ENCODE measurements at regions not wholly inside any gene's neighbourhood (a gene's known extent, or its start where the extent isn't known, plus 50 kb on each side); places are given as distances from the start of the nearest gene placed in this dataset.
A peak's percentile ranks its signal among the peaks of the same experiment; 100 is the strongest.
"Not testable (repeated sequence)": the region's sequence is repeated elsewhere in the genome, so short reads cannot be mapped to it uniquely, and the experiment has no call there.

DNA sequence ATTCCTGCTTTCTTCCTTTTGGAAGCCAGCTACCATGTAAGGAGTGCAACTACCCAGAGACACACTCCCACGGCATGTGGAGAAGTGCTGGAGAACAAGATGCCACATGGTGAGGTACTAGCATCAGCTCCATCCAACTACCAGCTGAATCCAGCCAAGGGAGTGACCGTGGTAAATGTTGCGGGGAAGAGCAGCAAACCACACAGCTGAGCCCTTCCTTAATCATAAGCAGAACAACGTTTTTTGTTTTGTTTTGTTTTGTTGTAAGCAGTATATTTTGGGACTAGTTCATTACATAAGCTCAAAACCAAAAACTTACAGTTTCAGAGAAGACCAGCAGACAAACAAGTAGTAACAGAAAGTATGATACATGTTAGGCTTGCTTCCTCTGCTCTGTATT lies 212.6 kb upstream of the ATP10A start:
- DNase-seq (ENCODE audit: low spot score), result no peak

DNA sequence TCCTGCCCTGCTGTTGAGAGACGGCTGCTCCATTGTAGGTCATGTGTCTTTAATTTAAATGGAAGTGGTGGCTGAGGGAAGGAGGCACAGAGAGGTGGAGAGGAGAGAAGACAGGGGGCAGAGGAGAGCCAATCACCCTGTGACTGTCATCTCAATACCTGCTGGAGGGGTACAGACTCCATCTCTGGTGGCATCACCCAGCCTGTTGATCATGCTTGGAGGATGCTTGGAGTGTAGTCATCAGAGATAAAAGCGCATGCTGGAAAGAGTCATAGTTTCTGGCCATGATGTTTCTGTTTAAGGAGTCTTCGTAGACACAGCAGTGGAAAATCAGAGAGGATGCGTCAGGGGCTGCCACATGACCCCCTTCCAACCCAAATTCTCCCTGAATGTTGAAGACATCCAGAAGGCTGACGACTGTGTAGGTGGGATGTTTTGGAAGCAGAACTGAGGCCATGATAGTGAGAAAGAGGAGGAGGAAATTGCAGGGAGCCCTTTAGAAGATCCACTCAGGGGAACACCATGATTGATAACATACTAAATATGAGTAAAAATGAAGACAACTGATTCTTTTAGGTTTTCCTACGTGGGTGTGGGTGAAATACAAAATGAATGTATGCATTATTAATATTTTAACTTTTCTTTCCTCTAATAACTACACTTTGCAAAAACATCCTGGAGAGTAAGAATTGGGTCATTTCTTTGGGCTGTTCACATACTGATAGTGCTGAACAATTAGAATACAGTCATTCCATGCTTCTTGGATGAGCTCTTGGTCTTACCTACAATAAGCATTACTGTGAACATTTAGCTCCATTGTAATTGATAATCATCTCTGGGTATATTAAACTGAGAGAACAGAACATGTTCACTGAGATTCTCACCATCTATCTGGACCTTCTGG lies 210.6 kb upstream of the ATP10A start:
- DNase-seq (ENCODE audit: low spot score), result no peak

DNA sequence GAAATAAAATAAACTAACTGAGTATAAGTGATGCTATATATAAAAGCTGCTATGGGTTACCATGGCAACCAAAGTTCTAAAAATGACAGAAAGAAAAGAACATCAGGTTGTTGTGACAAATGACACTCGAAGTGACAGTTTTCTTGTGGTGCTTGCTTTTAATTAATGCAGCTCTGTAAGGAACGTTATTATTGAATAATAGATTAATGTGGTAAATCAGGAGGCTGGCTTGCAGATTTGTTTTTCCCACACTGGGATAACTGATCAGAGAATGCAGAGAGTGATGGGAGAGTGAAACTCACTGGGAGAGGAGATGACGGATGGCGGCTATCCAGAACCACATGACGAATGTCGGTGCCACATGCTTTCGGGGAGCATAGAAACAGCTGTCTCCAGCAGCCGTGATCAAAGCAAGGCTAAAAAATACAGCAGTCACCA lies 207.0 kb upstream of the ATP10A start:
- no peak for DNase-seq (ENCODE audit: low spot score)

DNA sequence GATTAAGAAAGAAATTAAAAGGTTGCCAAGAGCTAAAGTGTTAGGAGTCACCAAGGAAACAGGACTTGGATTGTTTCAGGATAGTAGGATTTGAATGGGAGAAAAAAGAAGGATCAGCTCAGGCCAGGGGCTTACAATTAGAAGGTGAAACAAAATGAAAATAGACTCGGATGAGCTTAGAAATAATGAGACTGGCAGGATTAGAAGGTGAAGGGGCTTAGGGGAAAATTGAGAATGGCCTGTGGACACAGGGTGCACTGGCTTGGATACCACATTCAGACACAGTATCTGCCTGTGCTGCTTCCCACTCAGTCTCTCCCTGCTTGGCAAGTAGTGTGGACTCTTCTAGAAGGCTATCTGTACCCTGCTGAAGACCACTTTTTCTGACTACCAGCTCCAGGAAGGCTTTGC lies 206.1 kb upstream of the ATP10A start:
- DNase-seq (ENCODE audit: low spot score), result no peak

DNA sequence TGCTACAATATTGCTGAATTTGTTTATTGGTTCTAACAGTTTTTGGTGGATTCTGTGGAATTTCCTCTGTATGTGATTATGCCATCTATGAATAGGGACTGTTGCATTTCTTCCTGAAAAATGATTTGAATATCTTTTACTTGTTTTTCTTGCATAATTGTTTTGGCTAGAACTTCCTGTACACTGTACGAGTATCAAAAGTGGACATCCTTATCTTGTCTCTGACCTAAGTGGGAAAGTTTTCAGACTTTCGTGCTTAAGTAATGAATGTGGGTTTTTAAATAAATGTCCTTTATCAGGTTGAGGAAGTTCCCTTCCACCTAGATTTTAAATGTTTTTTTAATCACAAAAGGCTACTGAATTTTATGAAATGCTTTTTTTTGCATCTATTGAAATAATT lies 203.8 kb upstream of the ATP10A start:
- DNase-seq (ENCODE audit: low spot score), result no peak

DNA sequence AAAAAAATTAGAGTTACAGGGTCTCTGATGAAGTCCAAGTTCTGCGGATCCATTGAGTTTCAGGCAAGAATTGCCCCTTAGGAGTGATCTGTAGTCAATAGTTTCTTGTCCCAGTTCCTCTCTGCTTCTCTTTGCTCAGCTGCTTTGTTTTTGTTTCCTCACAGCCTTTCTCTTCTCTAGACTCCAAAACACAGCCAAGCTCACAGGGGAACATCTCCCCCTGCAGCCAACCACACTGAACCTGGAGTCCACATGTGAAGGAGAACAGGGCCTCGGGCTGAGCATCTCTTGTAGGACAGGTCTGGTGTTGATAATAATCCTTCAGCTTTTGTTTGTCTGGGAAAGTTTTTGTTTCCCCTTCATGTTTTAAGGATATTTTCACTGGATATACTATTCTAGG lies 202.6 kb upstream of the ATP10A start:
- no peak for DNase-seq (ENCODE audit: low spot score)

DNA sequence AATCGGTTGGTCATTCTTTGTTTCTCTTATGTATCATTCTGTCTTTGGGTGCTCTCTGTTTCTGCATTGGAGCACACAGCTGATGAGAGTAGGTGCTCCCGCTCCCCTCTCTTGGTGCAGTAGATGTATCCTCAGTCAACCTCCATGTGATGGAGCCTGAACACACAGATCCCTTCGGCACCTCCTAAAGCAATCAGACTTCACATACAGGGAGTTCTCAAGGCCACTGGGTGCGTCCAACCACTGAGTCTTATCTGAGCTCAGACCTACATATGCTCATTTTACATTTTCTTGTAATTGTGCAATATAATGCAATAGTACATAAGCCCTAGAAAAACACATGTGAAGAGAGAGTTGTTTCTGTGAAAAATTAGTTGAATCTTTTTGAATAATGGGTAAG lies 198.1 kb upstream of the ATP10A start:
- DNase-seq (ENCODE audit: low spot score), result no peak

DNA sequence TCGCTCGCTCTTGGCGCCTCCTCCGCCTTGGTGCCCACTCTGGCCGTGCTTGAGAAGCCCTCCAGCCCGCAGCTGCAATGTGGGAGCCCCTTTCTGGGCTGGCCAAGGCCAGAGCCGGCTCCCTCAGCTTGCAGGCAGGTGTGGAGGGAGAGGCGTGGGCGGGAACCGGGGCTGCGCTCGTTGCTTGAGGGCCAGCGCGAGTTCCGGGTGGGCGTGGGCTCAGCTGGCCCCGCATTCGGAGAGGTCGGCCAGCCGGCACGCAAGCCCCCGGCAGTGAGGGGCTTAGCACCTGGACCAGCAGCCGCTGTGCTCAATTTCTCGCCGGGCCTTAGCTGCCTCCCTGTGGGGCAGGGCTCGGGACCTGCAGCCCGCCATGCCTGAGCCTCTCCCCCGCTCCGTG lies 193.6 kb upstream of the ATP10A start:
- not testable (repeated sequence) for DNase-seq (ENCODE audit: low spot score)

DNA sequence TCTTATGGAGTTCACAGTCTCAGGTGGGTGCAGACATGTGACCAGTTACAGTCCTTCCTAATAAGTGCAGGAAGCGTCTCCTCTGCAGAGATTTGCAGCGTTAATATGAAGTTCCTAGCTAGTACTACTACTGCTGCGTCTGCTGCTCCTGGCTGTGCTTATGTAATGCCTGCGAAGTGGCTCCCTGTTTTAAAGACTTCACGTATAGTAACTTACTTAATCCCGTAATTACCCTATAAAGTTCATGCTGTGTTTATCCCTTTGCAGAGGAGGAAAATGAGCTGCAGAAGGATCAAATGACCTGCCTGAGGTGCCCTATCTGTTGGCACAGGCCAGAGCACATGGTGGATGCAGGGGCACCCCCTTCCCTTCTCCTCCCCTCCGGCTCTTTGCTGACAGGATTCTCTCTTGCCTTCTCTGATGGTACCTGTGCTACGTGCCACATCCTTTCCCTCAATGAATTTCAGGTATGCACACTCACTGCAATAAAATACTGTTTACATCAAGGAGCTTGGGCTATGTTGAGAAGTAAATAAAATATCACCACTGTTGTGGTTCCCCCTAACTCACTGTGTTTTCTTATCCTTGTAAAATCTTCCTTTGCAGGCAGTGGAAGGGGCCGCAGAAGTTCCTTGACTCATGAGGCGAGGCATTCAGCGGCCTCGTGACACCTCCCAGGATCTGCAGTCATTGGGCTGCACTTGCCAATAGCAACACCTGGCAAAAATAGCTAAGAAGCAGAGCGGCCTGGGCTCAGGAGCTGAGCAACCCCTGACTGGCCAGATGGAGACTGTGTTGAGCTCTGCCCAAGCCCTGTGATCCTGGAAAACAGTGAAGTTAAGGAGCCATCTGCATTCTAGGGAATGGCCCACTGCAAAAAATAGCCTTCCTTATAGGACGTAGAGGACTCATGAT lies 188.9 kb upstream of the ATP10A start:
- DNase-seq (ENCODE audit: low spot score), result peak; percentile 86

DNA sequence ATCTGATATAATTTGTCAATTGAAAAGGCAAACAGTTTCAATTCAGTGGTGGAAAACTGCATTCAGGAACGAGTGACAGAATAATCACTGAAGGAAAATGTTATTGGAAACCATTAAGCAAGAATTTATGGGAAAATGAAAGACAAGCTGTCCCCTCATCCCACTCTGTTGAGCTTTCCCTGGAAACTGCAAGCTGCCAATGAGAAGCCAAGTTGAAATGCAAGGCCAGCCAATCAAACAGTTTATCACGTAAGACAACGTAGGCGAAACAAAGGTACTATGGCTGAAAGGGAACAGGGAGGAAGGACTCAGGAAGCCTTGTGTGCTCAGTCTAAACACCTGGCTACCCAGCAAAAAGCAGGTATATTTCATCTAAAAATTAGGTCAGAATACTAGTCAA lies 187.9 kb upstream of the ATP10A start:
- no peak for DNase-seq (ENCODE audit: low spot score)

DNA sequence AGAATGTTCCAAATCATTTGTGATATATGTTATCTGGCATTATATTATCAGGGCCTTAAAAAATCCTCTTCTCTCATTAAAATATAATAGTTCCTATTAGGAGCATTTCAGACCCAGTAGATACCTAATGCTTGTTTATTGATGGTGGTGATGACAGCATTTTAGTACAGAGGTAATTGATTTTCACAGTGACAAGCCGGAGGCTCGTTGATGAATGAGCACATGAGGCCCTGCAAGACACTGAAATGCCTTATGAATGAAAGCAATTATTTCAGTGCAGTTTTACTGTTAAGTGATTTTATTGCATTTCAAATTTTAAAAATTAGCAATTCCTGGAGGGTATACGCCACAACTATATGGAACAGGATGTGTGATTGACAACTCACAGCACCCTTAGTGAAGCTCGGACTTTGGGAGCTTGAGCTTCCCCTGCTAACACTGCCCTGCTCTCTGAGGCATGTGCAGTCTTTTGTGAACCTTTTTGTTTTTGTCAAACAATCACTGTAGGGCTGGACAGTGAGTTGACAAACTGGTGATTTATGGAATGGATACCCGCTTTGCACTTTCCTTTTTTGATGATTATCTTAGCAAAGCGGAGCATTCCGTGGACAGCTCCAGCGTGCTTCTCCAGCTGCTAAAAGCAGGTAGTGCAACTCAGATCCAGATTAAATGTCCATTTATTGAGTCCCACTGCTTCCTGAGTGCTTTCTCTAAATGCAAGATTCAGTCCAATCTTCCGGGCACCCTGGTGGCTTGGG lies 187.0 kb upstream of the ATP10A start:
- DNase-seq (ENCODE audit: low spot score), result no peak

DNA sequence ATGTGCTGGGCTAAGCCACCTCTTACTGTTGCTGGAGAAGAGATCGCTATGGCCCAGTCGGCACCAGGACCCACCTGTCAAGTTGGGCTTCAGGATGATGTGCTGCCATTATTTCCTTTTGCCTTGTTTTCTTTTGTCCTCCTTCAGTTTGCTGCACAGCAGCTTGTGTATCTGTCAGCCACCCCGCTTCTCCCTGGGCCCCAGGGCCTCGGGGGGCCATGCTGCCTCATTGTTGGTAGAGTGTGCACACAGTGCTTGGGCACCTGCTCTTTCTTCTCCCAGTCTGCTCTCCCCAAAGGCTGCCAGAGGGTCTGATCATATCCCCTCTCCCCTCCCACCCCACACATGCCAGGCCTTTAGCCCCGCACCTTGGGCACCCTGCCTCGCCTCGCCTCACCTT lies 185.5 kb upstream of the ATP10A start:
- no peak for DNase-seq (ENCODE audit: low spot score)

DNA sequence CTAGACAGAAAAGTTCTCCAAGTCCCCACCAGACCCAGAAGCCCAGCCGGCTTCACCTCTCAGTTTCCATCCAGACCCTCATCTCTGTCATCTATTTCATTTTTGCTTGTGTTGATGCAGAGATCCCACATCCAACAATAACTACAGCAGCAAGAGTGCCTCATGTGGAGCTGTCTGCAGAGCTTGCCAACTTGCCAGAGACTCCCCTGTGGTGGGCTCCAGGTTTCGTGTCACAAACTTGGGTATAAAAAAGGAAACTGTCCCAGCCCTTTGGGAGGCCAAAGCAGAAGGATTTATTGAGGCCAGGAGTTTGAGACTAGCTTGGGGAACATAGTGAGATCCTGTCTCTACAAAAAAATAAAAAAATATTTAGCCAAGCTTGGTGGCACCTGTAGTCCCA lies 182.4 kb upstream of the ATP10A start:
- no peak for DNase-seq (ENCODE audit: low spot score)

DNA sequence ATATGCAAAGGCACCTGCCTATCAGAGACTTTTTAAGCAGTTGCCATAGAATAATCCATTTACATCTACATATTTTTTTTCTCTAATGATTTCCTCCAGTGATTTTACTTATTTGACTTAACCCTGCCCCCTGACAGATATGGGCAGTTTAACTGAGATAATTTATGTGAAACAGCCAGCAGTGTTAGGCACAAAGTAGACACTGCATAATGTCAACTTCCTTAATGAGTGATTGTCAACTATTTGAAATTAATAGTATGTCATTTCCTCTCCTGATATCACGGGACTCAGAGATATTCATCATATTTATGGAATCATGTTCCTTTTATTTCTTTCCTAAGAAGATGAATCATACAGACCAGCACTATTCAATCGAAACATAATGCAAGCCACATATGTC lies 179.9 kb upstream of the ATP10A start:
- no peak for DNase-seq (ENCODE audit: low spot score)

DNA sequence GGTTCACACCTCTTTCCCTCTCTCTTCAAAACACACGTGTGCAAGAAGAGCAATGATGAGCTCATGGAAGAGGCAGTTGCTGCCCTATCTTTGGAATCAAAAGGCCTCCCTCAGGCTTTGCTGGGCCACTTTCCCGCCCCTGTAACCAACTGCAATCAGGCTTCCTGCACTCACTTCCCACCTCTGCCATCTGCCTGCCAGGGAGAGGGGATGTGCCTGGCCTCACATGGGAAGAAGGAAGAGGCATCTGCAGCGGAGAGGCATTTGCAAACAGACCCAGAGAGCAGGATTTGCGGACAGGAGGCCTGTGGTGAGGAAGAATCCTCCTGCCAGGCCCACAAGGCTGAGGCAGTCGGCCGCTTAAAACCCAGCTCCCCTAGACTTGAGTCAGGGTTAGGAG lies 175.6 kb upstream of the ATP10A start:
- no peak for DNase-seq (ENCODE audit: low spot score)

DNA sequence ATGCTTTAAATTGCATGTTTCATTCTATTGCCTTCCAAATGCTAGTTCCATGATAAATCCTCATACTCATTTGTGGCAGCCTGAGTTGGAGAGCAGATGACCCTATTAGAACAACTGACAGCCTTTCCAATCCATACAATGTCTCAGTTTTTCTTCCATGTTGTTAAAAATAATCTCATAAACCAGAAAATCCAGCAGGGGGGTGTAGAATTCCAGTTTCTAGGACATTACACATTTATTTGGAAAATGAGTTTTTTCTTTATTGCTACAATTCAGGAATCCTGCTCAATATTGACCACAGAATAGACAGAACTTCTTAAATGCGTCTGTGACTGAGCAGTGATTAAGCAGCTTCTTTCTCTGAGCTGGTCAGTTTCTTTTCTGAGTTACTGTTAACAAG lies 174.2 kb upstream of the ATP10A start:
- peak; percentile 28 for DNase-seq (ENCODE audit: low spot score)

DNA sequence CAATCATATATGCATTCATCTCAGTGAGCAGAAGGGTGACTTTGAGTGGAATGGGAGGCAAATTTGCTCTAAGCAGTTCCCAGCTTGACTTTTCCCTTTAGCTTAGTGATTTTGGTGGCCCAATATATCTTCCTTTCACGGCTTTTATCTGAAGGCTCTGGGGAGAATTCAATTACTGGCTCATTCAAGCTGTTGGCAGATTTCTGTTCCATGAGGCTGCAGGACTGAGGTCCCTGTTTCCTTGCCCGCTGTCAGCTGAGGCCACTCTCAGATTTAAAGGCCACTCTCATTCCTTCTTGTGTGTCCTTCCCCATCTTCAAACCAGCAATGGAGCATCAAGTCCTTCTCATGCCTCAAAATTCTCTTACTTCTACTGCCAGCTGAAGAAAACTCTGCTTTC lies 170.4 kb upstream of the ATP10A start:
- no peak for DNase-seq (ENCODE audit: low spot score)

DNA sequence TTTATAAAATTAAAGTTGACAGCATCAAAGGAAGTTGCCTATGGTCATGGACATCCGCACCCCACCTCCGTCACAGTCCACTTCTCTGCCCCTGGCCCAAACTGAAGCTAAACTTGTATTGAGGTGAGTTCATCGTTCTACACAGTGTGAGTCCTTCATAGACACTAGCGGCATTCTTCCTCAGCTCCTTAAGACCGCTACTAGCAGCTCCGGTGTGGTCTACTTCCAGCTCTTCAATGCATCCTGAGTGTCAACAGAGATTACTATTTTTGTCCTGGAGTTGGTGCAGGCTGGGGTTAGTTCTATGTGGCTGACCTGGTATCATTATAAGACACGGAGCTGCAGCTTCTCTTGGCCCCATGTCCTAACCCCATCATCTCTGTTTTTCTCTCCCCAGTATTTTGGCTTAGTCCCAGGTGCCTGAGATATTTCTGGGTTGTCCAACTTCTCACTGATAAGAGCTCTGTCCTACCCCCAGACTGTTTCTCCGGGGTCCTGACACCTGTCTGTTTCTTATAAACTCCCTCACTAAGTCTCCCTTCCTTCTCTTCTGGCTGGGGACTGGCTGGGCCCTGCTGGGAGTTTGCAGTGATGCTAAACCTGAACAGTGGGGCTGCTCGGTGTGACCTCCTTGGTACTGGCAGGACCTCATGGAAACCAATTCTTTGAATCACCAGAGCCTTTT lies 169.2 kb upstream of the ATP10A start:
- DNase-seq (ENCODE audit: low spot score), result no peak

DNA sequence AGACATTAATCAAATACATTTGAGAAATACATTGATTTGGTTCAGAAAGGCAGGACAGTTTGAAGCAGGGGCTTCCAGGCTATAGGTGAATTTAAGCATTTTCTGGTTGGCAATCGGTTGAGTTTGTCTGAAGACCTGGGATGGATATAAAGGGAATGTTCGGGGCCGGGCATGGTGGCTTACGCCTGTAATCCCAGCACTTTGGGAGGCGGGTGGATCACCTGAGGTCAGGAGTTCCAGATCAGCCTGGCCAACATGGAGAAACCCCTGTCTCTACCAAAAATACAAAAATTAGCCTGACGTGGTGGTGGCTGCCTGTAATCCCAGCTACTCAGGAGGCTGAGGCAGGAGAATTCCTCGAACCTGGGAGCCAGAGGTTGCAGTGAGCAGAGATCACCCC lies 166.5 kb upstream of the ATP10A start:
- DNase-seq (ENCODE audit: low spot score), result not testable (repeated sequence)

DNA sequence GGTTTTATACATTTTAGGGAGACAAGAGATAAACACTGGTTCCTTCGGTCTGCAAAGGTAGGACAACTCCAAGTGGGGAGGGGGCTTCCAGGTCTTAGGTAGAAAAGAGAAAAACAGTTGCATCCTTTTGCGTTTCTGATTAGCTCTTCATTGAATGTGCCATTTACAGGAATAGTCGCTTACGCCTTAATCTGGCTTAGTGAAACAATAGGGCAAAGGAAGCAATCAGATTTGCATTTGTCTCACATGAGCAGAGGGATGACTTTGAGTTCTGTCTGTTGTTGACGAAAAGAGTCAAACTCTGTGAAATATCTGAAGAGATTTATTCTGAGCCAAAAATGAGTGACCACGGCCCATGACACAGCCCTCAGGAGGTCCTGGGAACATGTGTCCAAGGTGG lies 166.0 kb upstream of the ATP10A start:
- DNase-seq (ENCODE audit: low spot score), result no peak

DNA sequence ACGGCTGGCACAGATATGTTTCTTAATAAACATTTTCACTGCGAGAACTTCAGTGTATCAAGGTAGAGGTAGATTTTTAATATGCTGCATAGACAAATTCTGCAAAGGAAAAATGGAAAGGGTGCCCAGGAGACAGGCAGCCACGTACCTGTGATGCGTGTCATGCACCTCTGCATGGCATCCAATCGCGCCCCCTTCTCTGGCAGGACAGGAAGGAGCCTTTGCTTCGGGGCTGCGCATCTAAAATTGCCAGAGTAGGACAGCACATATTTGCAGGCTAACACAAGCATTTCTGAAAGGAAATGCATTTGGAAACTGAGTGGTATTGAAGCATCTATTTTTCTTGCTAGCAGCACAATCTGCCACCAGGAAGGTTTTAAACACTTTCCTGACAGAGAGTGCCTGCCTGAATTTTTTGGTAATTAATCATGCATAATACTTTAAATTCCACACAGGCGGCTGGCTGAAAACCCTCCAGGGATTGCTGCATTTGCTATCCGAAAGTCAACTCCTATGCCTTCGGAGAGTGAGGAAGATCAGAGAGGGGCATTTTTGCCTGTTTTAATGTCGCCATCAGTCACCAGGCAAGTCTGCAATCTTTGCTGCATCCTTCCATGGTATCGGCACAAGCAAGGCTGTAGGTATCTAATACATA lies 165.1 kb upstream of the ATP10A start:
- peak; percentile 61 for DNase-seq (ENCODE audit: low spot score)
